DND-41 (cell line): ENCODE measurements at regions not wholly inside any gene's neighbourhood (a gene's known extent, or its start where the extent isn't known, plus 50 kb on each side); places are given as distances from the start of the nearest gene placed in this dataset.

Experiments
- CTCF ChIP-seq: IDR thresholded peaks from 2 replicates; pipeline ENCODE4 v1.5.1; 2012; ENCODE audit warnings: borderline replicate concordance, low read length, moderate library complexity, mild to moderate bottlenecking; ENCODE audit not compliant: poor library complexity, severe bottlenecking; ENCODE audit errors: extremely low read depth
- EZH2 ChIP-seq: IDR thresholded peaks from 3 replicates; pipeline ENCODE4 v1.6.1; 2012; ENCODE audit warnings: borderline replicate concordance, low read depth, mild to moderate bottlenecking, moderate library complexity, low read length, inconsistent platforms; ENCODE audit not compliant: severe bottlenecking

- no peak for TF ChIP-seq CTCF
- TF ChIP-seq EZH2 = no peak
Measured at GRCh38 chr11:31926816-31927528, 115.8 kb upstream of the PAX6 start.
